NCI-H1694 treated with DMSO at 0.1 percent for 48 hours (cell line): ENCODE measurements at regions not wholly inside any gene's neighbourhood (a gene's known extent, or its start where the extent isn't known, plus 50 kb on each side); places are given as distances from the start of the nearest gene placed in this dataset.
"Not testable (repeated sequence)": the region's sequence is repeated elsewhere in the genome, so short reads cannot be mapped to it uniquely, and the experiment has no call there.

Experiments used
- DNase-seq: peaks from one replicate; lab custom pipeline; 2025; lab: John Stamatoyannopoulos, UW

- no peak for DNase-seq
Observed at GRCh38 chr3:107218864-107219269, 158.4 kb upstream of the CCDC54 start.

- no peak for DNase-seq
Observed at GRCh38 chr3:107220538-107220937, 156.7 kb upstream of the CCDC54 start.

GRCh38 chr3:107221856-107222255, 155.4 kb upstream of the CCDC54 start:
- no peak for DNase-seq

GRCh38 chr3:107222907-107223306, 154.3 kb upstream of the CCDC54 start:
- DNase-seq, result no peak

GRCh38 chr3:107224026-107224596, 153.1 kb upstream of the CCDC54 start:
- DNase-seq, result no peak

- DNase-seq, result no peak
Observed at GRCh38 chr3:107227091-107227490, 150.1 kb upstream of the CCDC54 start.

GRCh38 chr3:107233877-107234276, 143.4 kb upstream of the CCDC54 start:
- not testable (repeated sequence) for DNase-seq

- no peak for DNase-seq
Observed at GRCh38 chr3:107235193-107235927, 141.9 kb upstream of the CCDC54 start.

GRCh38 chr3:107235928-107236315, 141.3 kb upstream of the CCDC54 start:
- peak; percentile 90 for DNase-seq

GRCh38 chr3:107236655-107237337, 140.4 kb upstream of the CCDC54 start:
- no peak for DNase-seq

- no peak for DNase-seq
Observed at GRCh38 chr3:107238787-107239186, 138.5 kb upstream of the CCDC54 start.

GRCh38 chr3:107239703-107240102, 137.5 kb upstream of the CCDC54 start:
- DNase-seq, result no peak

- DNase-seq, result peak; percentile 58
Observed at GRCh38 chr3:107240183-107241091, 136.8 kb upstream of the CCDC54 start.

GRCh38 chr3:107241217-107241616, 136.0 kb upstream of the CCDC54 start:
- peak; percentile 10 for DNase-seq

GRCh38 chr3:107242579-107242978, 134.7 kb upstream of the CCDC54 start:
- DNase-seq, result no peak

- DNase-seq, result no peak
Observed at GRCh38 chr3:107247116-107247515, 130.1 kb upstream of the CCDC54 start.

GRCh38 chr3:107249132-107249531, 128.1 kb upstream of the CCDC54 start:
- DNase-seq, result no peak

- no peak for DNase-seq
Observed at GRCh38 chr3:107250221-107250620, 127.0 kb upstream of the CCDC54 start.

- DNase-seq, result peak; percentile 95
Observed at GRCh38 chr3:107251819-107252218, 125.4 kb upstream of the CCDC54 start.

GRCh38 chr3:107256963-107257362, 120.3 kb upstream of the CCDC54 start:
- no peak for DNase-seq

- no peak for DNase-seq
Observed at GRCh38 chr3:107258300-107258699, 118.9 kb upstream of the CCDC54 start.

GRCh38 chr3:107260207-107260606, 117.0 kb upstream of the CCDC54 start:
- no peak for DNase-seq
